Activated T-cell treated with anti-CD3 and anti-CD28 coated beads, Interleukin-2, amount 50 U/mL, for 72 hours (primary cell): ENCODE measurements at regions not wholly inside any gene's neighbourhood (a gene's known extent, or its start where the extent isn't known, plus 50 kb on each side); places are given as distances from the start of the nearest gene placed in this dataset.
"Not testable (repeated sequence)": the region's sequence is repeated elsewhere in the genome, so short reads cannot be mapped to it uniquely, and the experiment has no call there.

Experiments
- ATAC-seq, 2 donors: fragments of 150-1000 bp; cut with Tn5 transposase; replicated peaks in 1 of 2; 2 replicates each; pipeline ENCODE4 v1.10.0; 2021; ENCODE audit warnings: moderate library complexity in 2 of 2, mild to moderate bottlenecking in 1 of 2
- DNase-seq, 2 donors: peaks; one replicate each; pipeline ENCODE4 v3.0.0; 2021 to 2022; ENCODE audit warnings: mixed read lengths in 1 of 2
- H3K27ac Mint-ChIP-seq: one replicate; pipeline ENCODE4 v1.8.0; 2022; ENCODE audit warnings: mild to moderate bottlenecking, moderate library complexity, mixed read lengths
- H3K27me3 Mint-ChIP-seq: one replicate; pipeline ENCODE4 v1.8.0; 2022; ENCODE audit warnings: low read depth, mixed read lengths
- H3K36me3 Mint-ChIP-seq, 2 donors: one replicate each; pipeline ENCODE4 v1.8.0; 2022; ENCODE audit warnings: mixed read lengths in 2 of 2, mild to moderate bottlenecking in 1 of 2; ENCODE audit not compliant: insufficient read depth in 2 of 2
- H3K4me1 Mint-ChIP-seq: one replicate; pipeline ENCODE4 v1.8.0; 2022; ENCODE audit warnings: low read depth, mixed read lengths
- H3K4me3 Mint-ChIP-seq, 2 donors: one replicate each; pipeline ENCODE4 v1.8.0; 2022; ENCODE audit warnings: mild to moderate bottlenecking in 2 of 2, mixed read lengths in 2 of 2, moderate library complexity in 2 of 2
- H3K9me3 Mint-ChIP-seq, 2 donors: one replicate each; pipeline ENCODE4 v1.8.0; 2022; ENCODE audit warnings: mixed read lengths in 2 of 2

DNA sequence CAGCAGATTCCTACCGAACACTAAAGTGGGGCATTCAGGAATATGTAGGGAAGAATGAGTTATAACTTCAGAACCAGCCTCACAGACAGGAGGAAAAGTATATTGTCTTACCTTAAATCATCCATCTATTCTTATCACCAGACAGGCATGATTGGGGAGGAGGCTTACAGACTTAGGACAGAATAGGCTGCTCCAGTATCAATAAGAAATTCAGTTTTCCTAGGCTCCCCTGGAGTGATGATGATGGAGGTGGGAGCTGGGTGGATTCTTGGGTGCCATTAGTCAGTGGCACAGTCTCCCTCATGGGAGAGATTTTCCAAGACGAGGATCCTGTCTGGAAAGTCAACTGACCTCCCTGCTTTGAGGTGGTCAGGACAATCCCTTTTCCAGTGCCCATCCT, 225.0 kb downstream of the AASDHPPT start:
- Mint-ChIP-seq H3K4me3 (no peak overlapping the region), H3K4me1 (no peaks in the 10 kb centered on the region), H3K27ac (no peak overlapping the region), H3K27me3 (no peaks in the 10 kb centered on the region), H3K9me3 (peaks cover 15 to 19% of the 10 kb centered on the region in 2 donors), H3K36me3 (peaks cover 0 to 6% of the 10 kb centered on the region in 2 donors)
- DNase-seq = no peak
- no peak for ATAC-seq

DNA sequence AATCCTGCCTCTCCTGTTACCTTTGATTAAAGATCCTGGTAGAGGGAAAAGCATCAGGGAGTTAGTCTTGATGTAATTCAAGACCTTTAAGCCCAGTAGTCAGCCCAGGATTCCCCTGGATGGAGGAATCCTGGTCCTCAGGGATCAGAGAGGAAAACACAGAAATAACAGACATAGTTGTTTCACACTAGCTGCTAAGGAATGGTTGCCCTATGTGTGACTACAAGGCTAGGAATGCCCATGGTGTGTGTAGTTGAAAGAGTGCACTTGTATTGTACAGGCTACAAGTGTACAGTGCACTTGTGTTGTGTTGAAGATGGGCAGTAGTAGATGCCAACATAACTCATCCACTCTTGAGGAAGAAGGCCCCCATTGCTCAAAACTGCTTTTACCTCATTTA, 226.8 kb downstream of the AASDHPPT start:
- Mint-ChIP-seq H3K36me3 (peaks cover 0 to 4% of the 10 kb centered on the region in 2 donors), H3K27me3 (no peaks in the 10 kb centered on the region), H3K4me3 (no peak overlapping the region), H3K4me1 (no peaks in the 10 kb centered on the region), H3K27ac (no peak overlapping the region), H3K9me3 (peaks cover 7 to 14% of the 10 kb centered on the region in 2 donors)
- DNase-seq (no peak), ATAC-seq (no peak)

DNA sequence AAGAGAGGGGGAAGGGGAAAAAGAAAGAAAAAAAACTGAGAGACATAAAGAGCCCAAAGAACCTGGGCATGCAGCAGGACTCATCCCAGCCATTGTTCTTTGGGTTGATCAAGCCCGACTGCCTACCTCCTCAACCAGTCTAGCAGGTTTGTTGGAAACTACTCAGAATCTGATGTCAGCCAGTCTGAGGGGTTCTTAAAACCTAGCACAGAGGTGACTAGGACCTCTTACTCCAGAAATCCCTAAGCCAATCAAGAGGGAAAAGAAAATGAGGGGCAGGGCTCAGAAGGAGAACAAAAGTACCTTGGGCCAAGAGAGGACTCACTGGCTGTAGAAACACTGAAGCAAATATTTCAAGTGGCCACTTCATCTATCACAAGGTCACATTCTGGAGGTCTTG, 228.0 kb downstream of the AASDHPPT start:
- Mint-ChIP-seq H3K9me3 (peaks cover 10 to 14% of the 10 kb centered on the region in 2 donors), H3K27ac (no peak overlapping the region), H3K27me3 (no peaks in the 10 kb centered on the region), H3K36me3 (peaks cover 0 to 4% of the 10 kb centered on the region in 2 donors), H3K4me1 (no peaks in the 10 kb centered on the region), H3K4me3 (no peak overlapping the region)
- ATAC-seq (no peak), DNase-seq (no peak)

DNA sequence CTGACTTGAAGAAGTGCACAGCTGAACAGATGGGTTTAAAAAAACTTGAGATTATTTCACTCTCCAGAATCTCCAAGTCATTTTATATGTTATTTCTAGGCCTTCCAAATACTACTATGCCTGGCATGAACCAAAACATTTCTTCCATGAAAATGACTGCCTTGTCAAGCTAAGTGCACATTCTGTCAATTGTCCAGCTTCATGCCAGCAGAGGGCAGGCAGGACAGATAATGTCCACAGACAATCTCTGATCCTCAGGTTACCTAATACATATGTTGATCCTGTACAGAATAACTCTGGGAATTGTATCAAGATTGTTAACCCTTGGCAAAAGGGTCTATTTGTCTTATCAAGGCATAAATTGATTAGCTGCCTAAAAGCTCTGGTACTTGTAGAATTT, 229.5 kb downstream of the AASDHPPT start:
- H3K36me3 Mint-ChIP-seq = peaks cover 0 to 4% of the 10 kb centered on the region in 2 donors
- H3K4me1 Mint-ChIP-seq = no peaks in the 10 kb centered on the region
- no peak for DNase-seq
- ATAC-seq = no peak
- H3K9me3 Mint-ChIP-seq = peaks cover 10 to 14% of the 10 kb centered on the region in 2 donors
- H3K27me3 Mint-ChIP-seq = no peaks in the 10 kb centered on the region
- H3K27ac Mint-ChIP-seq = no peak overlapping the region
- H3K4me3 Mint-ChIP-seq = no peak overlapping the region

DNA sequence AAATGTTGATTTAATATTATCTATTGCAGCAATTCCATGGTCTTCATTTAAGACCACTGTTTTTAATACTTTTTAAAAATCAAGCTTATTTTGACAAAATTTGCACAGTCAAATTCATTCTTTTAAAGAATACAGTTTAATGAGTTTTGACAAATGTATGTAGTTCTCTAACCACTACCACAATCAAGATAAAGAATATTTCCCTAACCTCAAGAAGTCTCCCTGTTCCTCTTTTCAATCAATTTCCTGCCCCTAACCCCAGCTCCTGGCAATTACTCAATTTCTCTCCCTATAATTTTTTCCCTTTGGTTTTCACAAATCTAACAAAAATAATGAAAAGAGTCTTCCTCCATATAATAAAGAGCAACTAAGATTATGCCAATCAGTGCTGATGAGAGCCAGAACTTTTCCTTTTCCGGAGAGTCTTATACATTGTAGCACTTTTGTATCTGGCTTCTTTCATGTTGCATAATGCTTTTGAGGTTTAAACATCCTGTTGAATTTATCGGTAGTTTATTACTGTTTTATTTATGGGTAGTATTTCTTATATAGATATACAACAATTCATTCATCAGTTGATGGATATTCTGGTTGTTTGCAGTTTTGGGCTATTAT, 231.7 kb downstream of the AASDHPPT start:
- Mint-ChIP-seq H3K4me1 (no peaks in the 10 kb centered on the region), H3K4me3 (no peak overlapping the region), H3K9me3 (peaks cover 2 to 8% of the 10 kb centered on the region in 2 donors), H3K36me3 (no peaks in the 10 kb centered on the region), H3K27me3 (no peaks in the 10 kb centered on the region), H3K27ac (no peak overlapping the region)
- no peak for DNase-seq
- ATAC-seq = no peak

DNA sequence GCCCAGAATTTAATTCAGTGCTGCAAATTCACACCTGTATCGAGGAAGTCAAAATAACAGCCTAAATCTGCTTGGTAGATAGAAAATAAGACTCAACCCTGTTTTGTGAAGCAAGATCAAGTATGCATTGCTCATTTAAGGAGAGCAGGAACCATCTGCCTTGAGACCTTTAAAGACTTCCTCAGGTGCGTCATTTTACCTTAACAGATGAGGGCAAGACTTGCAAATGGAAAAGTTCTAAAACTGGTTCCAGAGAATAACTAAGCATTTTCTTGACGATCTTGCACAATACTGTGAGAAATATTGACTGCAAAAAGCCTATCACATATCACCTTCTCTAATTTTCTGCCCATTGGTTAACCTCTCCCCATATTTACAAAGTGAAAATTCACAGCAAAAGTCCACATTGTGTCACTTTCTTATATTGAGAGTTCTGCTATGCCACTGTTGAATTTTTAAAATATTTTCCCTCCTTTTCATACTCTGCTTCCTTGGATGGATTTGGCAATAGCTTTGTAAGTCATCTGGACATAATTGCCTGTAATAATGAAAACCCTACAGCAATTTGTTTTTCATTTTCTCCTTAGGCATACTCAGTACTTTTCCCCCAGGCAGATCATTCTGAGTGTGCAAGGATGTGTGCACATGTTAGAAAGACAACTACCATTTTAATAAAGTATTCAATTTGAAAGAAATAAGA, 234.2 kb downstream of the AASDHPPT start:
- peaks cover 0 to 2% of the 10 kb centered on the region in 2 donors for H3K9me3 Mint-ChIP-seq
- DNase-seq (no peak), ATAC-seq (no peak)
- no peaks in the 10 kb centered on the region for H3K4me1 Mint-ChIP-seq
- no peaks in the 10 kb centered on the region for H3K27me3 Mint-ChIP-seq
- H3K36me3 Mint-ChIP-seq = no peaks in the 10 kb centered on the region
- no peak overlapping the region for H3K27ac Mint-ChIP-seq
- H3K4me3 Mint-ChIP-seq = no peak overlapping the region

DNA sequence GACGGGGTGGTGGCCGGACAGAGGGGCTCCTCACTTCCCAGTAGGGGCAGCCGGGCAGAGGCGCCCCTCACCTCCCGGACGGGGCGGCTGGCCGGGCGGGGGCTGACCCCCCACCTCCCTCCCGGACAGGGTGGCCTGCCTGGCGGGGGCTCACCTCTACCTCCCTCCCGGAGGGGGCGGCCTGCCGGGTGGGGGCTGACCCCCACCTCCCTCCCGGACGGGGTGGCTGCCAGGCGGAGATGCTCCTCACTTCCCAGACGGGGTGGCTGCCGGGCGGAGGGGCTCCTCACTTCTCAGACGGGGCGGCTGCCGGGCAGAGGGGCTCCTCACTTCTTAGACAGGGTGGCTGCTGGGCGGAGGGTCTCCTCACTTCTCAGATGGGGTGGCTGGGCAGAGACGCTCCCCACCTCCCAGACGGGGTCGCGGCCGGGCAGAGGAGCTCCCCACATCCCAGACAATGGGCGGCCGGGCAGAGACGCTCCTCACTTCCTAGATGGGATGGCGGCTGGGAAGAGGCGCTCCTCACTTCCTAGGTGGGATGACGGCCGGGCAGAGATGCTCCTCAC, 239.8 kb downstream of the AASDHPPT start:
- ATAC-seq, H3K27ac Mint-ChIP-seq, DNase-seq, H3K4me1 Mint-ChIP-seq, H3K4me3 Mint-ChIP-seq, H3K9me3 Mint-ChIP-seq, H3K27me3 Mint-ChIP-seq, H3K36me3 Mint-ChIP-seq: not testable (repeated sequence)

DNA sequence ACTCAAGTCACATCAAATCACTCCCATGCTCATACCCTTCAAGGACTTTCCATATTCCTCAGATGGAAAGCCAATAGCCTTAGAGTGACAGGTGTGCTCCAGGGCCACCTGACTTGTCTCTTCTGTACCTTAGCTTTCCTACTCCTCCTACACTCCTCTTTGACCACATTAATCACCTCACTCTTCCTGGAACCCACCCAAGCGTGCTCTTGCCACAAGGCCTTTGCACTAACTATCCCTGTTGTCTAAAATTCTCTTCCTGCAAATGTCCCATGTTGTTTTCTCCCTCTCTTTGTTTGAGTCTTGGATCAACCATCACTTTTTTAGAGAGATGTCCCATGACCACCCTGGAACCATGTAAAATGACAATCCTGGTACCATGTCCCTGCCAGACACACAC, 244.1 kb downstream of the AASDHPPT start:
- Mint-ChIP-seq H3K4me3 (no peak overlapping the region), H3K4me1 (no peaks in the 10 kb centered on the region), H3K36me3 (no peaks in the 10 kb centered on the region), H3K9me3 (peaks cover 3 to 5% of the 10 kb centered on the region in 2 donors), H3K27me3 (no peaks in the 10 kb centered on the region), H3K27ac (no peak overlapping the region)
- DNase-seq = no peak
- ATAC-seq = no peak

DNA sequence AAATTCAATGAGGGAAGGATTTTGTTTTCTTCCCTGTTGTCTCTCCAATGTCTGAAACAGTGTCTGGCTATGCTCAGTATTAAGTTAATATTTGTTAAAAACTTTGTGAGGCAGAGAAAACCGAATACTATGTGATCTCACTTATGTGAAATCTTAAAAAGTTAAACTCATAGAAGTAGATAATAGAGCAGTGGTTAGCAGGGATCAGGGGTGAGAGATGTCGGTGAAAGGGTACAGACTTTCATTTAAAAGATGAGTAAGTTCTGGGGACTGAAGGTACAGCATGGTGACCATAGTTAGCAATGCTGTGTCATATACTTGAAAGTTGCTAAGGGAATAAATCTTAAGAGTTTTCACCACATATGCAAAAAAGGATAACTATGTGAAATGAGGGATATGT, 244.6 kb downstream of the AASDHPPT start:
- ATAC-seq (no peak), DNase-seq (no peak)
- Mint-ChIP-seq H3K9me3 (peaks cover 3 to 5% of the 10 kb centered on the region in 2 donors), H3K27ac (no peak overlapping the region), H3K4me3 (no peak overlapping the region), H3K27me3 (no peaks in the 10 kb centered on the region), H3K4me1 (no peaks in the 10 kb centered on the region), H3K36me3 (no peaks in the 10 kb centered on the region)

DNA sequence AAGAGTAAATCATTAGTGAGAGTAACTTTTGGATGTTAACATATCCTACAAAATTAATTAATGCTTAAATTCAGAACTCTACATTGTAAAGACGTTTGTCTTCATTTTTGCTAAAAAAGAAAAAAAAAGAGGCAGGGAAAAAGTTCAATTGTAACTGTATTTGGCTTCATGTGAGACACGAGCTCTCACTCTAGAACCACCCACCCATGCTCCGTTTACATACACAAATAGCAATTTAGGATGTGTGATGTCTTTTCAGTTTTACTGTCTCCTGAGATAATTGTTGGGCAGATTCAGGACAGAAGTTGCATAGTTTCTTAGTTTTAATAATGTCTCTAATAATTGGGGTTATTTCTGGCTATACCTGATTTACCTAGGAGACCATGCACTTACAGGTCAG, 248.6 kb downstream of the AASDHPPT start:
- DNase-seq (no peak), ATAC-seq (no peak)
- no peaks in the 10 kb centered on the region for H3K4me1 Mint-ChIP-seq
- H3K27ac Mint-ChIP-seq = no peak overlapping the region
- no peaks in the 10 kb centered on the region for H3K27me3 Mint-ChIP-seq
- H3K9me3 Mint-ChIP-seq = peaks cover 6 to 11% of the 10 kb centered on the region in 2 donors
- no peak overlapping the region for H3K4me3 Mint-ChIP-seq
- H3K36me3 Mint-ChIP-seq = peaks cover 0 to 2% of the 10 kb centered on the region in 2 donors

DNA sequence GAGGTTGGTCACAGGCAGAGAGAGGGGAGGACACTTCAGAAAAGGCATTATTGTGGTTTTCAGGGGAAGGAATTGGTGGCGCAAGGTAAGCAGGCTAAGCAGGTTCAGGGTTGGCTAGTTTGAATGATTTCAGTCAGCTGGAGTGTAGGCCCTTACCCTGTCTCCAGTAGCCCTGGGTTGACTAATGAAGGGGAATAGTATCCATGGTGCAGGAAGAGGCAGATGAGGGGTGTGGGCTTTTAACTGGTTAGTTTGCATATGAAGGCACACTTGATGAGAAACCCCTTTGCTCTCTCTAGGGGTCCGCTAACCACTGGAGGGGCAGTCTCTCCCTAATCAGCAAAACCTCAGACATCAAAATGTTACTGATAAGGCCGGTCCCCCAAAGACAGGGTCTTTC, 249.7 kb downstream of the AASDHPPT start:
- Mint-ChIP-seq H3K27me3 (no peaks in the 10 kb centered on the region), H3K4me1 (no peaks in the 10 kb centered on the region), H3K36me3 (peaks cover 0 to 4% of the 10 kb centered on the region in 2 donors), H3K27ac (no peak overlapping the region), H3K4me3 (no peak overlapping the region), H3K9me3 (peaks cover 3 to 8% of the 10 kb centered on the region in 2 donors)
- DNase-seq (no peak), ATAC-seq (no peak)

DNA sequence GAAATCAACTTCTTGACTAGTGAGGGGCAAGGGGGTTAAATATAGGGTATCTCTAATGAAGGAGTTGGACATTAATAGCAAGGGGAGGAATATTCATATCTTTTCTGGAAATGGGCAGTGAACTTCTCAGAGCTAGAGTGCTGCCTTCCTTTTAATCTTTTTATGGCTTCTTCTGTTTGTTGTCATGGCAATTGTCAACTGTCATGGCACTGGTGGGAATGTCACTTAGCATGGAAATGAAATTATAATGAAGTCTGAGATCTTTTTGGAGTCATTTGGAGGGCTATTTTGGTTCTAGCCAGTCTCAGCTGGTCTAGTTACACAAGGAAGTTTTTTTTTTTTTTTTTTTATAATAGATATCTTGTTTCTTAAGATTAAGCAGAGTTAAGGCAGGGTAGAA, 250.2 kb downstream of the AASDHPPT start:
- Mint-ChIP-seq H3K4me3 (no peak overlapping the region), H3K27me3 (no peaks in the 10 kb centered on the region), H3K9me3 (peaks cover 3 to 8% of the 10 kb centered on the region in 2 donors), H3K27ac (no peak overlapping the region), H3K4me1 (no peaks in the 10 kb centered on the region), H3K36me3 (peaks cover 0 to 4% of the 10 kb centered on the region in 2 donors)
- ATAC-seq = no peak
- DNase-seq = no peak

DNA sequence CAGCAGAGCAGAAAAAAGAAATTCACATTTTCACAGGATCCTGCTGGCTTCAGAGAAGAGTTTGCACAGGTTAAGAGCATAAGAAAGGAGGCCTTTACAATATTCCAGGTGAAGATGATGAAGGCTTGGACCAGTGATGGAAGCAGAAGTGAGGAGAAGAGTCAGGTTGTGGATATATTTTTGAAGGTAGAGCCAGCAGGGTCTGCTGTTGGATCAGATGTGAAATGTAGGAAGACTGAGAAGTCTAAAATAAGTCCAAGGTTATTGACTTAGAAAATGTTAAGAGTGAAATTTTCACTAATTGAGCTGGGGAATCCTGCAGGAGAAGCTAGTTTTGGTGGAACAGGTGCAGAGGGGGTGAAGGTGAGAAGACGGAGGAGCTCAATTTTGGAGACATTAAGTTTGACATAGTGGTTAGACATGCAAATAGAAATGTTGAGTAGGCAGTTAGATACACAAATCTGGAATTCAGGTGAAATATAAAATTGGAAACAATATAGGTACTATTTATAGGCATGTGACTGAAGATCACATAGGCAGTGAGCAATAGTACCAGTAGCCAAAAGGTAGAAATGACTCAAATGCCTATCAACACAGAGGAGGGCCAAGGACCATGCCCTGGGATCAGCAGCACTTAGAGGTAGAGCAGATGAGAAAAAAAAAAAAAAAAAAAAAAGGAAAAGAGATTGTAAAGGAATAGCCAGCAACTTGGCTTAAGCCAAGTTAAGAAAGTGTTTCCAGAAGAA, 252.0 kb downstream of the AASDHPPT start:
- Mint-ChIP-seq H3K4me1 (no peaks in the 10 kb centered on the region), H3K27ac (no peak overlapping the region), H3K9me3 (peaks cover 3 to 8% of the 10 kb centered on the region in 2 donors), H3K27me3 (no peaks in the 10 kb centered on the region), H3K36me3 (peaks cover 0 to 4% of the 10 kb centered on the region in 2 donors), H3K4me3 (no peak overlapping the region)
- ATAC-seq (no peak), DNase-seq (no peak)
